B cell (primary cell): ENCODE measurements at regions not wholly inside any gene's neighbourhood (a gene's known extent, or its start where the extent isn't known, plus 50 kb on each side); places are given as distances from the start of the nearest gene placed in this dataset.

Source experiments
- CTCF ChIP-seq: fragments of 200-600 bp; IDR thresholded peaks from one replicate; pipeline ENCODE4 v1.8.0; 2022; ENCODE audit warnings: antibody characterized with exemption, mild to moderate bottlenecking
- EZH2 ChIP-seq: IDR thresholded peaks from 2 replicates; pipeline ENCODE4 v1.6.1; 2012; ENCODE audit warnings: borderline replicate concordance, low read depth, mild to moderate bottlenecking, moderate library complexity, low read length; ENCODE audit not compliant: insufficient read depth, poor library complexity, severe bottlenecking

- TF ChIP-seq CTCF (no peak), EZH2 (no peak)
Measured at GRCh38 chr21:20545454-20545853, 452.8 kb upstream of the NCAM2 start.
